GM12878 (cell line): ENCODE measurements at regions not wholly inside any gene's neighbourhood (a gene's known extent, or its start where the extent isn't known, plus 50 kb on each side); places are given as distances from the start of the nearest gene placed in this dataset.

ENCODE experiments used
- ATAC-seq: fragments of 200-7000 bp; cut with Tn5 transposase; 3 replicates; pipeline ENCODE4 v1.9.1; 2020; ENCODE audit warnings: mild to moderate bottlenecking, moderate library complexity
- BruUV-seq: library from RNA; stranded (reverse); fragments of 400-500 nt; replicated peaks from 2 replicates; lab custom pipeline; 2021; lab: Mats Ljungman, UMichigan
- CTCF ChIA-PET: fragments of 300-600 bp; sonication (Branson Sonifier 250); formaldehyde crosslinking; extraction: SDS; loops from one replicate; lab custom pipeline; 2021; ENCODE audit warnings: inconsistent platforms; lab: Yijun Ruan, JAX
- POLR2A ChIA-PET: fragments of 350-600 bp; formaldehyde crosslinking; extraction: SDS; loops from one replicate; lab custom pipeline; 2021; ENCODE audit warnings: inconsistent platforms; lab: Charles Lee
- RAD21 ChIA-PET: fragments of 300-600 bp; sonication (Branson Sonifier 250); formaldehyde crosslinking; loops from one replicate; lab custom pipeline; 2023; ENCODE audit warnings: antibody characterized with exemption; ENCODE audit not compliant: unreplicated experiment; lab: Charles Lee
- SMC1A ChIA-PET: fragments of 300-600 bp; sonication (Branson Sonifier 250); formaldehyde crosslinking; loops from one replicate; lab custom pipeline; 2023; ENCODE audit not compliant: unreplicated experiment, uncharacterized antibody; lab: Charles Lee
- DNase-seq: peaks from one replicate; pipeline ENCODE4 v3.0.0-alpha.2; 2011; ENCODE audit warnings: low read depth, low spot score
- FAIRE-seq: peaks from 3 replicates; lab custom pipeline; 2011; peaks lifted over from hg19 to GRCh38; lab: Jason Lieb, UNC
- H2AFZ ChIP-seq: 2 replicates; pipeline ENCODE4 v1.6.0; 2011; ENCODE audit warnings: low read depth, low read length, control low read depth; ENCODE audit not compliant: control insufficient read depth
- H3K27ac ChIP-seq: 2 replicates; pipeline ENCODE4 v1.5.1; 2011; ENCODE audit warnings: control low read depth; ENCODE audit not compliant: control insufficient read depth, insufficient read depth
- H3K27me3 ChIP-seq, 2 experiments: replicated peaks in 1 of 2; 2 replicates each; pipeline versions ENCODE4 v1.6.0 to v1.6.1; 2011; ENCODE audit warnings: low read length in 1 of 2; ENCODE audit not compliant: control insufficient read depth in 2 of 2, insufficient read depth in 2 of 2
- H3K36me3 ChIP-seq, 2 experiments: 2 replicates each; pipeline ENCODE4 v1.5.1; 2011; ENCODE audit warnings: low read length in 1 of 2; ENCODE audit not compliant: control insufficient read depth in 2 of 2, insufficient read depth in 2 of 2
- H3K4me1 ChIP-seq: 2 replicates; pipeline ENCODE4 v1.6.1; 2011; ENCODE audit warnings: mild to moderate bottlenecking, low read length, moderate library complexity, mixed read lengths; ENCODE audit not compliant: control insufficient read depth, insufficient read depth
- H3K4me2 ChIP-seq: 2 replicates; pipeline ENCODE4 v1.6.0; 2011; ENCODE audit warnings: control low read depth; ENCODE audit not compliant: control insufficient read depth, insufficient read depth
- H3K4me3 ChIP-seq: fragments of 200-600 bp; sonication (generic); 2 replicates; pipeline ENCODE4 v1.5.1; 2016
- H3K79me2 ChIP-seq: 2 replicates; pipeline ENCODE4 v1.6.0; 2011; ENCODE audit warnings: low read length; ENCODE audit not compliant: control insufficient read depth, insufficient read depth
- H3K9ac ChIP-seq: 2 replicates; pipeline ENCODE4 v1.8.0; 2011; ENCODE audit warnings: low read length, control low read depth, mixed read lengths; ENCODE audit not compliant: control insufficient read depth, insufficient read depth
- H3K9me3 ChIP-seq: replicated peaks from 3 replicates; pipeline ENCODE4 v1.5.1; 2011; ENCODE audit warnings: mild to moderate bottlenecking, low read length; ENCODE audit not compliant: control insufficient read depth, insufficient read depth
- H4K20me1 ChIP-seq: 2 replicates; pipeline ENCODE4 v1.6.0; 2011; ENCODE audit not compliant: control insufficient read depth, insufficient read depth
- CBFB ChIP-seq: IDR thresholded peaks from 2 replicates; pipeline ENCODE4 v1.6.1; 2016; ENCODE audit warnings: antibody characterized with exemption, low read depth
- CHD4 ChIP-seq: fragments of 200-600 bp; sonication (generic); IDR thresholded peaks from 2 replicates; pipeline ENCODE4 v1.6.1; 2016; ENCODE audit warnings: mild to moderate bottlenecking
- EP300 ChIP-seq, 2 experiments: fragments of 150-350 bp in 1 of 2; IDR thresholded peaks; 2 replicates each; pipeline ENCODE4 v1.6.1; 2011 to 2012; ENCODE audit warnings: low read depth in 2 of 2, low read length in 2 of 2, borderline replicate concordance in 1 of 2, improper control_type of control experiment in 1 of 2, inconsistent platforms in 1 of 2; ENCODE audit not compliant: control insufficient read depth in 1 of 2
- JUND ChIP-seq: IDR thresholded peaks from 2 replicates; pipeline ENCODE4 v1.6.1; 2012; ENCODE audit warnings: low read depth, mild to moderate bottlenecking, low read length, improper control_type of control experiment, moderate library complexity
- MEF2A ChIP-seq: IDR thresholded peaks from 2 replicates; pipeline ENCODE4 v1.6.1; 2011; ENCODE audit warnings: low read depth, mild to moderate bottlenecking, low read length, moderate library complexity; ENCODE audit not compliant: insufficient read depth
- MXI1 ChIP-seq: fragments of 150-350 bp; IDR thresholded peaks from 2 replicates; pipeline ENCODE4 v1.6.1; 2011; ENCODE audit warnings: low read depth, mild to moderate bottlenecking, inconsistent platforms, low read length, improper control_type of control experiment
- NBN ChIP-seq: fragments of 450-650 bp; IDR thresholded peaks from 2 replicates; pipeline ENCODE4 v1.6.1; 2016
- NR2C2 ChIP-seq: IDR thresholded peaks from 2 replicates; pipeline ENCODE4 v1.6.1; 2011; ENCODE audit warnings: borderline replicate concordance, low read depth; ENCODE audit not compliant: control insufficient read depth, insufficient read length
- NR2F1 ChIP-seq: fragments of 450-650 bp; conservative IDR thresholded peaks from 2 replicates; pipeline ENCODE4 v1.6.1; 2017; ENCODE audit warnings: mild to moderate bottlenecking
- POLR2AphosphoS2 ChIP-seq: IDR thresholded peaks from 2 replicates; pipeline ENCODE4 v1.6.1; 2011; ENCODE audit warnings: low read depth, mild to moderate bottlenecking, low read length, improper control_type of control experiment, moderate library complexity
- RAD21 ChIP-seq: IDR thresholded peaks from 2 replicates; pipeline ENCODE4 v1.6.1; 2011; ENCODE audit warnings: mild to moderate bottlenecking, low read depth, low read length, moderate library complexity; ENCODE audit not compliant: insufficient read depth
- SIN3A ChIP-seq: IDR thresholded peaks from 2 replicates; pipeline ENCODE4 v1.6.1; 2012; ENCODE audit warnings: low read depth, low read length, improper control_type of control experiment
- TAF1 ChIP-seq: IDR thresholded peaks from 2 replicates; pipeline ENCODE4 v1.6.1; 2011; ENCODE audit warnings: mild to moderate bottlenecking, low read depth, low read length, borderline replicate concordance
- ZZZ3 ChIP-seq: IDR thresholded peaks from 2 replicates; pipeline ENCODE4 v1.6.1; 2011; ENCODE audit warnings: low read depth; ENCODE audit not compliant: control insufficient read depth, insufficient read length
- WGBS: methylation state at CpG from one replicate; pipeline ENCODE4 v1.1.6; 2016; ENCODE audit warnings: low lambda C conversion rate; ENCODE audit not compliant: insufficient replicate concordance, insufficient coverage; ENCODE audit errors: missing lambda C conversion rate; 5-methylcytosine and 5-hydroxymethylcytosine counted together
- in situ Hi-C: fragments of 300-500 bp; cut with MboI; formaldehyde crosslinking; loops from 9 replicates; pipeline ENCODE4 v1.14.3; 2018; ENCODE audit warnings: mixed read lengths
- intact Hi-C: fragments of 100-400 bp; cut with micrococcal nuclease; formaldehyde crosslinking; loops from one replicate; pipeline ENCODE4 v1.14.2; 2022; ENCODE audit not compliant: unreplicated experiment
- TF ChIP-seq, protein P1 (sequence below): fragments of 450-650 bp; IDR thresholded peaks from 2 replicates; pipeline ENCODE4 v1.6.1; 2017; ENCODE audit warnings: mild to moderate bottlenecking, moderate library complexity
- TF ChIP-seq, protein P2 (sequence below), 3 experiments: IDR thresholded peaks in 2 of 3; conservative IDR thresholded peaks in 1 of 3; 2 replicates each; pipeline ENCODE4 v1.5.1; 2011; ENCODE audit warnings: low read depth in 3 of 3, low read length in 3 of 3, mild to moderate bottlenecking in 3 of 3, control low read depth in 2 of 3, moderate library complexity in 2 of 3, inconsistent platforms in 1 of 3, mixed read lengths in 1 of 3; ENCODE audit not compliant: control insufficient read depth in 2 of 3, insufficient read depth in 1 of 3; ENCODE audit errors: extremely low read depth in 1 of 3
- TF ChIP-seq, protein P3 (sequence below): fragments of 450-650 bp; IDR thresholded peaks from 2 replicates; pipeline ENCODE4 v1.6.1; 2014; ENCODE audit warnings: mild to moderate bottlenecking

DNA sequence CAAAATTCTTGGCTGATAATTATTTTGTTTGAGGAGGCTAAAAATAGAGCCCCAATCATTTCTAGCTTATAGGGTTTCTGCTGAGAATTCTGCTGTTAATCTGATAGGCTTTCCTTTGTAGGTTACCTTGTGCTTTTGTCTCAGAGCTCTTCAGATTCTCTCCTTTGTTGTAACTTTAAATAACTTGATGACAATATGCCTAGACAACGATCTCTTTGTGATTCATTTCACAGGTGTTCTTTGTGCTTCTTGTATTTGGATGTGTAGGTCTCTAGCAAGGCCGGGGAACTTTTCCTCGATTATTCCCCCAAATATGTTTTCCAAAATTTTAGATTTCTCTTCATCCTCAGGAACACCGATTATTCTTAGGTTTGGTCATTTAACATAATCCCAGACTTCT, 376.5 kb upstream of the MAN1A1 start:
- no peaks in the 10 kb centered on the region for H3K27me3 ChIP-seq
- no peaks in the 10 kb centered on the region for H3K79me2 ChIP-seq
- no peak overlapping the region for H3K4me3 ChIP-seq
- no peak overlapping the region for H3K27ac ChIP-seq
- FAIRE-seq (no peak), ATAC-seq (no peak), DNase-seq (no peak)
- RAD21 ChIA-PET: no interaction called here
- H3K4me1 ChIP-seq: no peaks in the 10 kb centered on the region
- no peaks in the 10 kb centered on the region for H3K9me3 ChIP-seq
- H3K36me3 ChIP-seq: no peaks in the 10 kb centered on the region
- CTCF ChIA-PET: interaction anchor here (2.6 kb wide), 1 partner anchor 13 kb away, joined by 7 read pairs; no protein-coding TSS in a partner anchor
- H4K20me1 ChIP-seq: no peaks in the 10 kb centered on the region
- intact Hi-C loops: no loop called here
- H3K4me2 ChIP-seq: no peak overlapping the region
- POLR2A ChIA-PET: interaction anchor here (0.6 to 0.7 kb wide), 2 partner anchors 158 to 1830 kb away, joined by 3 to 5 read pairs; no protein-coding TSS in a partner anchor
- SMC1A ChIA-PET: no interaction called here
- 59% methylated on average over 4 of the region's 4 CpGs for WGBS
- no peak overlapping the region for H3K9ac ChIP-seq
- BruUV-seq: no TSS peak
- in situ Hi-C loops: no loop called here
- no peak overlapping the region for H2AFZ ChIP-seq
- TF ChIP-seq MXI1 (no peak), SIN3A (no peak), ZZZ3 (no peak), POLR2AphosphoS2 (no peak), TAF1 (no peak), MEF2A (no peak), CHD4 (no peak), EP300 (IDR thresholded peaks at IDR 0.05; ENCODE audit: borderline replicate concordance in 1 of 2, control insufficient read depth in 1 of 2, low read depth in 2 of 2, low read length in 2 of 2) (no peak), NR2F1 (no peak), NR2C2 (no peak), RAD21 (no peak), CBFB (no peak), NBN (no peak), JUND (no peak)
- TF ChIP-seq, protein P1, sequence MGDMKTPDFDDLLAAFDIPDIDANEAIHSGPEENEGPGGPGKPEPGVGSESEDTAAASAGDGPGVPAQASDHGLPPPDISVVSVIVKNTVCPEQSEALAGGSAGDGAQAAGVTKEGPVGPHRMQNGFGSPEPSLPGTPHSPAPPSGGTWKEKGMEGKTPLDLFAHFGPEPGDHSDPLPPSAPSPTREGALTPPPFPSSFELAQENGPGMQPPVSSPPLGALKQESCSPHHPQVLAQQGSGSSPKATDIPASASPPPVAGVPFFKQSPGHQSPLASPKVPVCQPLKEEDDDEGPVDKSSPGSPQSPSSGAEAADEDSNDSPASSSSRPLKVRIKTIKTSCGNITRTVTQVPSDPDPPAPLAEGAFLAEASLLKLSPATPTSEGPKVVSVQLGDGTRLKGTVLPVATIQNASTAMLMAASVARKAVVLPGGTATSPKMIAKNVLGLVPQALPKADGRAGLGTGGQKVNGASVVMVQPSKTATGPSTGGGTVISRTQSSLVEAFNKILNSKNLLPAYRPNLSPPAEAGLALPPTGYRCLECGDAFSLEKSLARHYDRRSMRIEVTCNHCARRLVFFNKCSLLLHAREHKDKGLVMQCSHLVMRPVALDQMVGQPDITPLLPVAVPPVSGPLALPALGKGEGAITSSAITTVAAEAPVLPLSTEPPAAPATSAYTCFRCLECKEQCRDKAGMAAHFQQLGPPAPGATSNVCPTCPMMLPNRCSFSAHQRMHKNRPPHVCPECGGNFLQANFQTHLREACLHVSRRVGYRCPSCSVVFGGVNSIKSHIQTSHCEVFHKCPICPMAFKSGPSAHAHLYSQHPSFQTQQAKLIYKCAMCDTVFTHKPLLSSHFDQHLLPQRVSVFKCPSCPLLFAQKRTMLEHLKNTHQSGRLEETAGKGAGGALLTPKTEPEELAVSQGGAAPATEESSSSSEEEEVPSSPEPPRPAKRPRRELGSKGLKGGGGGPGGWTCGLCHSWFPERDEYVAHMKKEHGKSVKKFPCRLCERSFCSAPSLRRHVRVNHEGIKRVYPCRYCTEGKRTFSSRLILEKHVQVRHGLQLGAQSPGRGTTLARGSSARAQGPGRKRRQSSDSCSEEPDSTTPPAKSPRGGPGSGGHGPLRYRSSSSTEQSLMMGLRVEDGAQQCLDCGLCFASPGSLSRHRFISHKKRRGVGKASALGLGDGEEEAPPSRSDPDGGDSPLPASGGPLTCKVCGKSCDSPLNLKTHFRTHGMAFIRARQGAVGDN: no peak
- TF ChIP-seq, protein P2, sequence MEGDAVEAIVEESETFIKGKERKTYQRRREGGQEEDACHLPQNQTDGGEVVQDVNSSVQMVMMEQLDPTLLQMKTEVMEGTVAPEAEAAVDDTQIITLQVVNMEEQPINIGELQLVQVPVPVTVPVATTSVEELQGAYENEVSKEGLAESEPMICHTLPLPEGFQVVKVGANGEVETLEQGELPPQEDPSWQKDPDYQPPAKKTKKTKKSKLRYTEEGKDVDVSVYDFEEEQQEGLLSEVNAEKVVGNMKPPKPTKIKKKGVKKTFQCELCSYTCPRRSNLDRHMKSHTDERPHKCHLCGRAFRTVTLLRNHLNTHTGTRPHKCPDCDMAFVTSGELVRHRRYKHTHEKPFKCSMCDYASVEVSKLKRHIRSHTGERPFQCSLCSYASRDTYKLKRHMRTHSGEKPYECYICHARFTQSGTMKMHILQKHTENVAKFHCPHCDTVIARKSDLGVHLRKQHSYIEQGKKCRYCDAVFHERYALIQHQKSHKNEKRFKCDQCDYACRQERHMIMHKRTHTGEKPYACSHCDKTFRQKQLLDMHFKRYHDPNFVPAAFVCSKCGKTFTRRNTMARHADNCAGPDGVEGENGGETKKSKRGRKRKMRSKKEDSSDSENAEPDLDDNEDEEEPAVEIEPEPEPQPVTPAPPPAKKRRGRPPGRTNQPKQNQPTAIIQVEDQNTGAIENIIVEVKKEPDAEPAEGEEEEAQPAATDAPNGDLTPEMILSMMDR (IDR thresholded peaks at IDR 0.05 in 2 of 3, conservative IDR thresholded peaks at IDR 0.05 in 1 of 3; ENCODE audit: control insufficient read depth in 2 of 3, extremely low read depth in 1 of 3, insufficient read depth in 1 of 3, low read depth in 3 of 3, low read length in 3 of 3): no peak
- TF ChIP-seq, protein P3, sequence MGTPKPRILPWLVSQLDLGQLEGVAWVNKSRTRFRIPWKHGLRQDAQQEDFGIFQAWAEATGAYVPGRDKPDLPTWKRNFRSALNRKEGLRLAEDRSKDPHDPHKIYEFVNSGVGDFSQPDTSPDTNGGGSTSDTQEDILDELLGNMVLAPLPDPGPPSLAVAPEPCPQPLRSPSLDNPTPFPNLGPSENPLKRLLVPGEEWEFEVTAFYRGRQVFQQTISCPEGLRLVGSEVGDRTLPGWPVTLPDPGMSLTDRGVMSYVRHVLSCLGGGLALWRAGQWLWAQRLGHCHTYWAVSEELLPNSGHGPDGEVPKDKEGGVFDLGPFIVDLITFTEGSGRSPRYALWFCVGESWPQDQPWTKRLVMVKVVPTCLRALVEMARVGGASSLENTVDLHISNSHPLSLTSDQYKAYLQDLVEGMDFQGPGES: no peak
